PC-3 (cell line): ENCODE measurements at regions not wholly inside any gene's neighbourhood (a gene's known extent, or its start where the extent isn't known, plus 50 kb on each side); places are given as distances from the start of the nearest gene placed in this dataset.
"Not testable (repeated sequence)": the region's sequence is repeated elsewhere in the genome, so short reads cannot be mapped to it uniquely, and the experiment has no call there.

Source experiments
- ATAC-seq: fragments of 200-7000 bp; cut with Tn5 transposase; 2 replicates; pipeline ENCODE4 v1.9.1; 2020; ENCODE audit warnings: mild to moderate bottlenecking, moderate library complexity
- BruUV-seq: library from RNA; stranded (reverse); fragments of 400-500 nt; replicated peaks from 2 replicates; lab custom pipeline; 2021; lab: Mats Ljungman, UMichigan
- CTCF ChIA-PET: fragments of 300-600 bp; sonication (Branson Sonifier 250); formaldehyde crosslinking; loops from one replicate; lab custom pipeline; 2022; ENCODE audit warnings: antibody characterized with exemption; lab: Charles Lee
- POLR2A ChIA-PET: fragments of 300-600 bp; sonication (Branson Sonifier 250); formaldehyde crosslinking; loops from one replicate; lab custom pipeline; 2022; ENCODE audit warnings: antibody characterized with exemption; ENCODE audit not compliant: unreplicated experiment; lab: Charles Lee
- DNase-seq: peaks from one replicate; pipeline ENCODE4 v3.0.0-alpha.2; 2015
- H2AFZ ChIP-seq: fragments of 300-600 bp; sonication (generic); 2 replicates; pipeline ENCODE4 v1.6.0; 2016; ENCODE audit warnings: antibody characterized with exemption, low read length
- H3F3A ChIP-seq: fragments of 300-600 bp; sonication (generic); one replicate; pipeline ENCODE4 v1.6.0; 2017; ENCODE audit warnings: antibody characterized with exemption, low read length, control low read depth, mild to moderate bottlenecking; ENCODE audit not compliant: unreplicated experiment
- H3K27ac ChIP-seq: fragments of 300-600 bp; sonication (generic); 2 replicates; pipeline ENCODE4 v1.5.1; 2016; ENCODE audit warnings: mild to moderate bottlenecking, low read length
- H3K27me3 ChIP-seq: fragments of 300-600 bp; sonication (generic); 2 replicates; pipeline ENCODE4 v1.6.1; 2016; ENCODE audit warnings: low read length, mixed read lengths
- H3K36me3 ChIP-seq: fragments of 300-600 bp; sonication (generic); 2 replicates; pipeline ENCODE4 v1.6.1; 2016; ENCODE audit warnings: low read depth, mixed run types, low read length, mixed read lengths
- H3K4me1 ChIP-seq: fragments of 300-600 bp; sonication (generic); 2 replicates; pipeline ENCODE4 v1.5.1; 2016; ENCODE audit warnings: low read length; ENCODE audit not compliant: insufficient read depth
- H3K4me2 ChIP-seq: fragments of 300-600 bp; sonication (generic); 2 replicates; pipeline ENCODE4 v1.6.0; 2016; ENCODE audit warnings: low read length
- H3K4me3 ChIP-seq: fragments of 300-600 bp; sonication (generic); 2 replicates; pipeline ENCODE4 v1.5.1; 2016; ENCODE audit warnings: mild to moderate bottlenecking, low read length, mixed read lengths
- H3K79me2 ChIP-seq: fragments of 300-600 bp; sonication (generic); 2 replicates; pipeline ENCODE4 v1.6.1; 2017; ENCODE audit warnings: low read length, mixed read lengths
- H3K9ac ChIP-seq: fragments of 300-600 bp; sonication (generic); 2 replicates; pipeline ENCODE4 v1.6.0; 2016; ENCODE audit warnings: mild to moderate bottlenecking, low read length
- H3K9me2 ChIP-seq: fragments of 300-600 bp; sonication (generic); replicated peaks from 2 replicates; pipeline ENCODE4 v1.6.1; 2016; ENCODE audit warnings: mixed run types, low read length, mixed read lengths
- H3K9me3 ChIP-seq: fragments of 300-600 bp; sonication (generic); 2 replicates; pipeline ENCODE4 v1.6.1; 2016; ENCODE audit warnings: low read length, mixed read lengths
- H4K20me1 ChIP-seq: fragments of 300-600 bp; sonication (generic); 2 replicates; pipeline ENCODE4 v1.6.1; 2016; ENCODE audit warnings: low read length, mixed read lengths
- CTCF ChIP-seq: fragments of 300-600 bp; sonication (generic); conservative IDR thresholded peaks from 2 replicates; pipeline ENCODE4 v1.5.1; 2017; ENCODE audit warnings: antibody characterized with exemption, low read depth, mild to moderate bottlenecking, low read length
- EZH2 ChIP-seq: fragments of 300-600 bp; sonication (generic); IDR thresholded peaks from one replicate; pipeline ENCODE4 v1.6.1; 2017; ENCODE audit warnings: antibody characterized with exemption, mild to moderate bottlenecking, low read length; ENCODE audit not compliant: unreplicated experiment
- EZH2phosphoT487 ChIP-seq: fragments of 300-600 bp; sonication (generic); IDR thresholded peaks from 2 replicates; pipeline ENCODE4 v1.6.1; 2018; ENCODE audit warnings: mild to moderate bottlenecking, antibody characterized with exemption, low read length, borderline replicate concordance
- intact Hi-C: fragments of 100-400 bp; cut with micrococcal nuclease; formaldehyde crosslinking; loops from 2 replicates; pipeline ENCODE4 v1.9.0; 2023

GRCh38 chr13:19052180-19052579 lies 129.4 kb downstream of the TUBA3C start:
- H3K9me2 ChIP-seq, result no peaks in the 10 kb centered on the region
- H3K27me3 ChIP-seq, result no peaks in the 10 kb centered on the region; the same call in 1 of the 2 replicates
- no peak overlapping the region for H3K4me3 ChIP-seq
- DNase-seq, result no peak
- no peaks in the 10 kb centered on the region for H3K4me1 ChIP-seq
- ATAC-seq, result no peak
- ChIA-PET CTCF (no interaction called here), POLR2A (no interaction called here)
- H3K79me2 ChIP-seq, result no peaks in the 10 kb centered on the region
- TF ChIP-seq CTCF (no peak), EZH2 (no peak), EZH2phosphoT487 (no peak)
- no peak overlapping the region for H3K9ac ChIP-seq
- no peaks in the 10 kb centered on the region for H3K36me3 ChIP-seq
- H3K27ac ChIP-seq, result no peak overlapping the region
- intact Hi-C loops, result no loop called here
- BruUV-seq, result no TSS peak
- H3F3A ChIP-seq, result no peaks in the 10 kb centered on the region
- H4K20me1 ChIP-seq, result no peaks in the 10 kb centered on the region
- no peak overlapping the region for H3K4me2 ChIP-seq
- H2AFZ ChIP-seq, result no peak overlapping the region
- no peaks in the 10 kb centered on the region for H3K9me3 ChIP-seq

- Histone ChIP-seq H3K4me3 (no peak overlapping the region), H3K4me1 (no peaks in the 10 kb centered on the region), H3K27me3 (no peaks in the 10 kb centered on the region; the same call in 1 of the 2 replicates), H3K9me2 (no peaks in the 10 kb centered on the region), H3K4me2 (no peak overlapping the region), H3K9me3 (no peaks in the 10 kb centered on the region), H4K20me1 (no peaks in the 10 kb centered on the region), H3K27ac (no peak overlapping the region), H2AFZ (no peak overlapping the region), H3F3A (no peaks in the 10 kb centered on the region), H3K79me2 (no peaks in the 10 kb centered on the region), H3K9ac (no peak overlapping the region), H3K36me3 (no peaks in the 10 kb centered on the region)
- TF ChIP-seq EZH2phosphoT487, result no peak
- ChIA-PET CTCF (no interaction called here), POLR2A (no interaction called here)
- intact Hi-C loops, result no loop called here
- no TSS peak for BruUV-seq
- DNase-seq, result no peak
- ATAC-seq, result no peak
These were observed 130.7 kb downstream of the TUBA3C start for GRCh38 chr13:19050901-19051300.

- H3K79me2 ChIP-seq, H3K9me2 ChIP-seq, H3K36me3 ChIP-seq, ATAC-seq, H3K27ac ChIP-seq, H3K9me3 ChIP-seq, H3K4me2 ChIP-seq, BruUV-seq, H4K20me1 ChIP-seq, H3K27me3 ChIP-seq, DNase-seq, H3K4me3 ChIP-seq, H3K9ac ChIP-seq, H2AFZ ChIP-seq, CTCF ChIA-PET, intact Hi-C loops, H3F3A ChIP-seq, POLR2A ChIA-PET, H3K4me1 ChIP-seq: not testable (repeated sequence)
These were observed 132.0 kb downstream of the TUBA3C start for GRCh38 chr13:19049624-19050023.

- CTCF ChIA-PET, result no interaction called here
- H3K9me2 ChIP-seq, result no peaks in the 10 kb centered on the region
- H3K4me2 ChIP-seq, result no peak overlapping the region
- H4K20me1 ChIP-seq, result no peaks in the 10 kb centered on the region
- ATAC-seq (no peak), DNase-seq (no peak)
- H3K4me1 ChIP-seq, result no peaks in the 10 kb centered on the region
- H3F3A ChIP-seq, result no peaks in the 10 kb centered on the region
- no peak overlapping the region for H3K4me3 ChIP-seq
- no peak overlapping the region for H3K9ac ChIP-seq
- no peaks in the 10 kb centered on the region for H3K36me3 ChIP-seq
- no peak for TF ChIP-seq EZH2
- TF ChIP-seq EZH2phosphoT487, result no peak
- no peak for TF ChIP-seq CTCF
- POLR2A ChIA-PET, result no interaction called here
- no TSS peak for BruUV-seq
- no peaks in the 10 kb centered on the region for H3K27me3 ChIP-seq
- H2AFZ ChIP-seq, result no peak overlapping the region
- H3K9me3 ChIP-seq, result no peaks in the 10 kb centered on the region
- intact Hi-C loops, result no loop called here
- no peak overlapping the region for H3K27ac ChIP-seq
- no peaks in the 10 kb centered on the region for H3K79me2 ChIP-seq
These were observed 133.2 kb downstream of the TUBA3C start for GRCh38 chr13:19048381-19048780.
